ENCODE measurements at regions not wholly inside any gene's neighbourhood (a gene's known extent, or its start where the extent isn't known, plus 50 kb on each side); places are given as distances from the start of the nearest gene placed in this dataset.
"Not testable (repeated sequence)": the region's sequence is repeated elsewhere in the genome, so short reads cannot be mapped to it uniquely, and the experiment has no call there.

GRCh38 chr5:40453689-40454088 lies 226.0 kb upstream of the PTGER4 start:
- no peak for DNase-seq (ENCODE audit: low read depth in 2 of 2)

- DNase-seq (ENCODE audit: low read depth in 2 of 2): no peak
Observed at GRCh38 chr5:40452874-40453624, 226.7 kb upstream of the PTGER4 start.

- no peak for DNase-seq (ENCODE audit: low read depth in 2 of 2)
Observed at GRCh38 chr5:40447438-40447837, 232.3 kb upstream of the PTGER4 start.

- peak in 1 of 2 donors; percentile 87 for DNase-seq (ENCODE audit: low read depth in 2 of 2)
Observed at GRCh38 chr5:40446910-40447309, 232.8 kb upstream of the PTGER4 start.

- DNase-seq (ENCODE audit: low read depth in 2 of 2): peak in 1 of 2 donors; percentile 70
Observed at GRCh38 chr5:40442346-40442745, 237.4 kb upstream of the PTGER4 start.

GRCh38 chr5:40441733-40442132 lies 238.0 kb upstream of the PTGER4 start:
- peak in 1 of 2 donors; percentile 16 for DNase-seq (ENCODE audit: low read depth in 2 of 2)

- DNase-seq (ENCODE audit: low read depth in 2 of 2): no peak
Observed at GRCh38 chr5:40440746-40441145, 239.0 kb upstream of the PTGER4 start.

GRCh38 chr5:40439103-40439502 lies 240.6 kb upstream of the PTGER4 start:
- DNase-seq (ENCODE audit: low read depth in 2 of 2): peak in 1 of 2 donors; percentile 10

GRCh38 chr5:40438646-40439045 lies 241.1 kb upstream of the PTGER4 start:
- DNase-seq (ENCODE audit: low read depth in 2 of 2): not testable (repeated sequence)

- DNase-seq (ENCODE audit: low read depth in 2 of 2): peak; percentile 2 to 80
Observed at GRCh38 chr5:40437452-40437861, 242.3 kb upstream of the PTGER4 start.

- DNase-seq (ENCODE audit: low read depth in 2 of 2): no peak
Observed at GRCh38 chr5:40436535-40437237, 243.0 kb upstream of the PTGER4 start.

GRCh38 chr5:40435706-40436105 lies 244.0 kb upstream of the PTGER4 start:
- not testable (repeated sequence) for DNase-seq (ENCODE audit: low read depth in 2 of 2)

- no peak for DNase-seq (ENCODE audit: low read depth in 2 of 2)
Observed at GRCh38 chr5:40432836-40433235, 246.9 kb upstream of the PTGER4 start.

- DNase-seq (ENCODE audit: low read depth in 2 of 2): no peak
Observed at GRCh38 chr5:40431734-40432133, 248.0 kb upstream of the PTGER4 start.

- DNase-seq (ENCODE audit: low read depth in 2 of 2): no peak
Observed at GRCh38 chr5:40430101-40430710, 249.5 kb upstream of the PTGER4 start.

- DNase-seq (ENCODE audit: low read depth in 2 of 2): peak; percentile 86 to 94
Observed at GRCh38 chr5:40429258-40430100, 250.2 kb upstream of the PTGER4 start.

GRCh38 chr5:40428815-40429214 lies 250.9 kb upstream of the PTGER4 start:
- DNase-seq (ENCODE audit: low read depth in 2 of 2): no peak

- peak; percentile 34 to 84 for DNase-seq (ENCODE audit: low read depth in 2 of 2)
Observed at GRCh38 chr5:40428126-40428525, 251.6 kb upstream of the PTGER4 start.

- not testable (repeated sequence) for DNase-seq (ENCODE audit: low read depth in 2 of 2)
Observed at GRCh38 chr5:40417046-40417810, 262.5 kb upstream of the PTGER4 start.

GRCh38 chr5:40416588-40416987 lies 263.1 kb upstream of the PTGER4 start:
- no peak for DNase-seq (ENCODE audit: low read depth in 2 of 2)

- DNase-seq (ENCODE audit: low read depth in 2 of 2): no peak
Observed at GRCh38 chr5:40416098-40416497, 263.6 kb upstream of the PTGER4 start.
